DND-41 (cell line): ENCODE measurements at regions not wholly inside any gene's neighbourhood (a gene's known extent, or its start where the extent isn't known, plus 50 kb on each side); places are given as distances from the start of the nearest gene placed in this dataset.
A peak's percentile ranks its signal among the peaks of the same experiment; 100 is the strongest.
"Not testable (repeated sequence)": the region's sequence is repeated elsewhere in the genome, so short reads cannot be mapped to it uniquely, and the experiment has no call there.

Experiments
- ATAC-seq: fragments of 200-7000 bp; cut with Tn5 transposase; 3 replicates; pipeline ENCODE4 v1.9.1; 2021; ENCODE audit warnings: low read depth; ENCODE audit not compliant: insufficient read depth
- DNase-seq: peaks from one replicate; pipeline ENCODE4 v3.0.0-alpha.2; 2020
- H2AFZ ChIP-seq: 2 replicates; pipeline ENCODE4 v1.6.0; 2012; ENCODE audit warnings: low read depth, low read length
- H3K27ac ChIP-seq: 2 replicates; pipeline ENCODE4 v1.5.1; 2012; ENCODE audit warnings: low read length, inconsistent platforms
- H3K27me3 ChIP-seq: fragments of 200-600 bp; sonication (generic); 2 replicates; pipeline ENCODE4 v1.6.0; 2012; ENCODE audit warnings: low read length, mild to moderate bottlenecking, inconsistent platforms; ENCODE audit not compliant: insufficient read depth, poor library complexity
- H3K36me3 ChIP-seq: 2 replicates; pipeline ENCODE4 v1.5.1; 2012; ENCODE audit warnings: low read length, inconsistent platforms; ENCODE audit not compliant: insufficient read depth
- H3K4me1 ChIP-seq: 2 replicates; pipeline ENCODE4 v1.5.1; 2012; ENCODE audit warnings: mild to moderate bottlenecking, low read length; ENCODE audit not compliant: insufficient read depth
- H3K4me2 ChIP-seq: 2 replicates; pipeline ENCODE4 v1.6.0; 2012; ENCODE audit warnings: mild to moderate bottlenecking, moderate library complexity, low read length, inconsistent platforms; ENCODE audit not compliant: insufficient read depth
- H3K4me3 ChIP-seq, 2 experiments: fragments of 200-600 bp in 1 of 2; shearing (Covaris generic) in 1 of 2; 2 replicates each; pipeline ENCODE4 v1.5.1; 2012 to 2016; ENCODE audit warnings: inconsistent platforms in 2 of 2, low read length in 2 of 2, mild to moderate bottlenecking in 2 of 2, low read depth in 1 of 2, moderate library complexity in 1 of 2
- H3K79me2 ChIP-seq: 2 replicates; pipeline ENCODE4 v1.6.0; 2012; ENCODE audit warnings: low read length, inconsistent platforms; ENCODE audit not compliant: insufficient read depth
- H3K9ac ChIP-seq: 2 replicates; pipeline ENCODE4 v1.6.0; 2012; ENCODE audit warnings: low read depth, mild to moderate bottlenecking, inconsistent platforms, low read length, moderate library complexity
- H3K9me3 ChIP-seq: 2 replicates; pipeline ENCODE4 v1.5.1; 2012; ENCODE audit warnings: low read length, moderate library complexity, mild to moderate bottlenecking, inconsistent platforms; ENCODE audit not compliant: insufficient read depth, severe bottlenecking
- H4K20me1 ChIP-seq: 2 replicates; pipeline ENCODE4 v1.6.0; 2012; ENCODE audit warnings: low read length; ENCODE audit not compliant: insufficient read depth
- CTCF ChIP-seq: IDR thresholded peaks from 2 replicates; pipeline ENCODE4 v1.5.1; 2012; ENCODE audit warnings: borderline replicate concordance, low read length, moderate library complexity, mild to moderate bottlenecking; ENCODE audit not compliant: poor library complexity, severe bottlenecking; ENCODE audit errors: extremely low read depth
- EZH2 ChIP-seq: IDR thresholded peaks from 3 replicates; pipeline ENCODE4 v1.6.1; 2012; ENCODE audit warnings: borderline replicate concordance, low read depth, mild to moderate bottlenecking, moderate library complexity, low read length, inconsistent platforms; ENCODE audit not compliant: severe bottlenecking

GRCh38 chr4:27692868-27693634 lies 832.4 kb downstream of the STIM2 start:
- Histone ChIP-seq H4K20me1 (no peaks in the 10 kb centered on the region), H3K4me3 (no peak overlapping the region), H3K27me3 (no peaks in the 10 kb centered on the region), H3K9me3 (no peaks in the 10 kb centered on the region), H3K36me3 (no peaks in the 10 kb centered on the region), H3K9ac (no peak overlapping the region), H2AFZ (no peak overlapping the region), H3K79me2 (no peaks in the 10 kb centered on the region), H3K4me1 (no peaks in the 10 kb centered on the region), H3K27ac (no peak overlapping the region), H3K4me2 (no peak overlapping the region)
- ATAC-seq (no peak), DNase-seq (no peak)
- TF ChIP-seq EZH2: no peak
- no peak for TF ChIP-seq CTCF

GRCh38 chr4:27696257-27696656 lies 835.6 kb downstream of the STIM2 start:
- H3K4me2 ChIP-seq, H3K36me3 ChIP-seq, H3K79me2 ChIP-seq, H3K9ac ChIP-seq, H3K27ac ChIP-seq, H2AFZ ChIP-seq, H3K27me3 ChIP-seq, ATAC-seq, H4K20me1 ChIP-seq, H3K9me3 ChIP-seq, H3K4me1 ChIP-seq, DNase-seq, H3K4me3 ChIP-seq: not testable (repeated sequence)

GRCh38 chr4:27701606-27702005 lies 841.0 kb downstream of the STIM2 start:
- ATAC-seq (no peak), DNase-seq (no peak)
- Histone ChIP-seq H2AFZ (no peak overlapping the region), H3K4me1 (no peaks in the 10 kb centered on the region), H3K9ac (no peak overlapping the region), H3K36me3 (no peaks in the 10 kb centered on the region), H3K9me3 (no peaks in the 10 kb centered on the region), H3K27me3 (no peaks in the 10 kb centered on the region), H3K4me3 (no peak overlapping the region), H3K4me2 (no peak overlapping the region), H3K27ac (no peak overlapping the region), H3K79me2 (no peaks in the 10 kb centered on the region), H4K20me1 (no peaks in the 10 kb centered on the region)
- TF ChIP-seq CTCF (no peak), EZH2 (no peak)

- no peak overlapping the region for H3K9ac ChIP-seq
- no peak overlapping the region for H3K4me2 ChIP-seq
- no peaks in the 10 kb centered on the region for H3K36me3 ChIP-seq
- H3K27ac ChIP-seq: no peak overlapping the region
- ATAC-seq (no peak), DNase-seq (no peak)
- H3K27me3 ChIP-seq: no peaks in the 10 kb centered on the region
- H3K79me2 ChIP-seq: no peaks in the 10 kb centered on the region
- H3K9me3 ChIP-seq: no peaks in the 10 kb centered on the region
- H2AFZ ChIP-seq: no peak overlapping the region
- no peaks in the 10 kb centered on the region for H4K20me1 ChIP-seq
- no peaks in the 10 kb centered on the region for H3K4me1 ChIP-seq
- no peak for TF ChIP-seq EZH2
- TF ChIP-seq CTCF: peak; percentile 36
- H3K4me3 ChIP-seq: no peak overlapping the region
Observed at GRCh38 chr4:27702730-27703431, 842.2 kb downstream of the STIM2 start.
